ENCODE measurements at regions not wholly inside any gene's neighbourhood (a gene's known extent, or its start where the extent isn't known, plus 50 kb on each side); places are given as distances from the start of the nearest gene placed in this dataset.

- no peak for DNase-seq (ENCODE audit: low read depth in 2 of 3, low spot score in 2 of 3)
Observed at GRCh38 chr11:19482319-19483100, 230.1 kb upstream of the NAV2 start.

DNA sequence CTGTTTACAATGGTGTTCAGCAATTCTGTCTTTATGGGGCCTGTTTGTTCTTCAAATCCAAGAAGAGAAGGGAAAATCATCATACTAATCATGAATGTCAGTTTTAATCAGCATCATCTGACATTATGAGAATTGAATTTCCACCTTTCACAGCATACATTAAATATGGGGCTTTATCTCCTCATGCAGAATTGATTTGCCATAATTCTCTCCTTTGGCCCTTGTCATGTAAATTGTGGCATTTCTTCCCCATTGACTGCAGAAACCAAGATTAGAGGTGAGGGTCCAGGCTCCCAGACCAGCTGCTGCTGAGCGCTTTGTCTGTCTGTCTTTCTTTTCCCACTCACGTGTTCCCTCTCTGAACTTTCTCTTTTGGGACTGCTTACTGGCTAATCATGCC is 232.1 kb upstream of the NAV2 start:
- no peak for DNase-seq (ENCODE audit: low read depth in 2 of 3, low spot score in 2 of 3)

DNA sequence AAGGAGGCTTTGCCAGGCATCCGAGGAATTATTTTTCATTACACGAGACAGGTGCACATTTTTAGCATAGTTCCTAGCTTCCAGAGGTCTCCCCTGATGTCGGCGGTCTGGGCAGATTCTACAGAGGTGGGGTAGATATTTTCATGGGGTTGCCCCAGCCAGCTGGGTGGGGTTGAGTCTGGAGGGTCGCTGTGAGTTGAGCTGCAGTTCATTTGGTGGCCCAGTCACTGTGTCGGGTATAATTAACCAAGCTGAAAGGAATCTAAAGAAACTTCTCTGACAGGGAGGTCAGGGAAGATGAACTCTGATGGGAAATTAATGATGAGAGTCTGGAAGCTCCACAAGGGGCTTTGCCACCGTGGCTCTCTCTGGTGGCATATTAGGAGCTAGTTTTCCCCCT is 233.7 kb upstream of the NAV2 start:
- no peak for DNase-seq (ENCODE audit: low read depth in 2 of 3, low spot score in 2 of 3)

DNA sequence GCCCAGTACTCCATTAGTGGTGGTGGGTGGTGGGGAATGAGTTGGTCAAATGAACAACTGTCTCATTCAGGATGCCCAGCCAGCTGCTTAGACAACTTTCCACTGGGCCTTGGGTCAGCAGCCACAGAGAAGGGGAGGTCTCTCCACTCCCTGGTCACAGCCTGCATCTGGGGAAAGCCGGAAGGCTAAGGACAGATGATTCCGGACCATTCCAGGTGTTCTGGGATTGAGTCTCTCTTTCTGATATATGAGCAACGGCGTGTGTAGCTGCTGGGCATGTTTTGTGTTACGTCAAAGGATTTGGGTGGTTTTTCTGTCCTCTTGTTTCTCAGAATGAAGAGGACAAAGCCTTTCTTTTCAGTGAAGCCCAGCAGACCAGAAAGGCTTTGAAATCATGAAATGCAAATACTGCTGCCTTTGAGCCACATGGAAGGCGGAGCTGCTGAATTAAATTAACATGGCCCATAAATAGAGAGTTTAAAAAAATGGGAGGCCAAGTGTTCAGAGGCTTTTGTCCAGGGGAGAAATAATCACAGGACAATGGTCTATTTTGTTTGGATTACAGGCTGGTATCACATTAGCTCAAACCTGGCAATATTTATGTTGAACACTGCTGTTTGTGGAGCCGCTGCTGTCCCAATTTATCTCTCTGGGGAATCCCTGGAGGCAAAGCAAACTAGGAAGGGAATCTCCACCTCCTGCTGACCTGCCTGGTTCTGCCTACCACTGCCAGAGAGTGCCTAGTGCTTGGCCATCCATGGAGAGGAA is 234.4 kb upstream of the E2F8 start:
- no peak for DNase-seq (ENCODE audit: low read depth in 2 of 3, low spot score in 2 of 3)

DNA sequence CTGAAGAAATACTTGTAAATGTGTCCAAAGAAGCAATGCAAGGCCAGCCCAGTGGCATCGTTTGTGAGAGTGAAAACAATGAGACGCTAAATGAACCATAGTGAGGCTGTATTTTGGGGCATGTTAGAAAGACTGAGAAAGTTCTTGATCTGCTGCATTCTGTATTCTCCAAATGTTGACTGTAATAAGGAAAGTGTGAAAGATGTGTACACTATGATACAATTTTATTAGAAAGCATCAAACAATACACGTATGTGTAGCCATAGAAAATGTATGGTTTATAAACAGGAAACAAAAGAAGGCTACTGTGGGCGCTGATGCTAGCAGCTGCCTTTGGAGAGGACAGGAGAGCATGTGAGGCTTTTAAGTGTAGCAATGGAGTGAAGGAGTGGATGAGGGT is 233.5 kb upstream of the E2F8 start:
- DNase-seq (ENCODE audit: low read depth in 2 of 3, low spot score in 2 of 3): no peak

- DNase-seq (ENCODE audit: low read depth in 2 of 3, low spot score in 2 of 3): no peak
Observed at GRCh38 chr11:19472679-19473078, 231.9 kb upstream of the E2F8 start.

GRCh38 chr11:19467904-19468303 is 227.2 kb upstream of the E2F8 start:
- DNase-seq (ENCODE audit: low read depth in 2 of 3, low spot score in 2 of 3): no peak

DNA sequence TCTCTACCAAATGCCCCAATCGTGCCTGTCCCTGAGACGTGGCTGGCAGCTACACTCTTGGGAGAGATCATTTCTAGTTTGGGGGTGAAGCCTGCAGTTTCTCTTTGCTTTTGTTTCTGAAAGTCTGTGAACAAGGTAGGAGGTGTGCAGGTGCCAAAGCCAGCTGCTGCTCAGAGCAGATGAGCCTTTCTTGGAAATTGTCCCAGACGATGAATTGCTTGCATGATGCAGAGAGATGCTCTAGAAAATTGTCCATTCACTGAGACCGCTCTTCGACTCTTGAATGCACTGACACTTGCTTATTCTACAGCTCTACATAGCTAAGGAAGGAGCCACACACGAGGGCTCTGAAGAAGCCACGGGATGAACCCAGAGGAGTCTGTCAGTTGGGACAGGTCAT is 225.6 kb upstream of the E2F8 start:
- DNase-seq (ENCODE audit: low read depth in 2 of 3, low spot score in 2 of 3): no peak

DNA sequence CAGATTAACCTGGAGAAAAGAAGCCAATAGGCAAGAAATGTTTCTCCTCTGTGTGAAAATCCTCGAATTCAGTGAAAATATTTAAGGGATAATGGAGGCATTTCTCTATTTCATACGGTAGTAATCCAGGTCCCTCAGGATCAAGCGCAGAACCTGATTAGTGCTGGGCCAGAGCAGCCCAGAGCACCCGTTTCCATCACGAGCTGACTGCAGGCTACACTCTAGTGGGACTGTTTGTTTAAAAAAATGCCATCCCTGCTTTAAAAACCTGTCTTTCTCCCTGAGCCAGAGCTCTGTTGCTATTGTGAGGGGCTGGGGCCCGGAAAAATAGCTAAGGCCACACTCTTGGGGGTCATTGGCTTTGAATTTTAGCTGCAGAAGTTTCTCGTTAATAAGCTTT is 223.2 kb upstream of the E2F8 start:
- no peak for DNase-seq (ENCODE audit: low read depth in 2 of 3, low spot score in 2 of 3)

- DNase-seq (ENCODE audit: low read depth in 2 of 3, low spot score in 2 of 3): no peak
Observed at GRCh38 chr11:19460718-19461405, 220.1 kb upstream of the E2F8 start.

DNA sequence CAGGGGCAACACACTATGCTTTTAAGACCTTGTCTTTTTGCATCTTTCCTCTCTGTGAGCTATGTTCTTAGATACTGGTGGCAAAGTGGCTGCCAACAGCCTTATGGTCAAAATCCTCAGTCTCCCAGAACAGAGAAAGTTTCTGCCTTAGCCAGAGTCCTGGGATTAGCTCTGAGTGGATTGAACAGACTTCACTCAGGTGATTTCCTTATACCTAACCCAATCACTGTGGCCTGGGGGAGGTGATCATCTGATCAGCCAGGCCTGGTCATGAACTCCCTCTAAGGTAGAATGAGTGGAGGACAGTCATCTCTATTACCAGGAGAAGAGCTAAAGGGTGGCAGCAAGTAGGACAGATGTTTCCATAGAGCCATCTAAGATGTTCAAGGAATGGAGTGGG is 218.5 kb upstream of the E2F8 start:
- no peak for DNase-seq (ENCODE audit: low read depth in 2 of 3, low spot score in 2 of 3)

DNA sequence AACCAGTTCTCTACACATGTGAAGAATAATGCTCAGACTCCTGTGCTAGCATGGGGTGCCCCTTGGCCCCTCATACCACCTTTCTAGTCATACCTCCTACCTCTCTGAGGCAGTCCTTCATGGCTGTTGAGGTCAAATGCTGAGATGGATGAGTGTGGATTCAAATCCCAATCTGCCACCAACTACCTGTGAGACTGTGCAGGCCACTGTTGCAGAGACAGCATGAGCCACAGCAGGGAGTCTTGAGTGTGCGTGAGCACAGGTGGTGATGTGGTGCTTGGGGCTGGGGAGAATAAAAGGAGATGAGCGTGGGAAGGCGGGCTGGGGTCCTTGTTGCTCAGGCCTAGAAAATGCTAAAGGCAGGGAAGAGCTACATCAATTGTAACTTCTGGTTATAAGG is 218.0 kb upstream of the E2F8 start:
- no peak for DNase-seq (ENCODE audit: low read depth in 2 of 3, low spot score in 2 of 3)

- DNase-seq (ENCODE audit: low read depth in 2 of 3, low spot score in 2 of 3): no peak
Observed at GRCh38 chr11:19458231-19458630, 217.5 kb upstream of the E2F8 start.

DNA sequence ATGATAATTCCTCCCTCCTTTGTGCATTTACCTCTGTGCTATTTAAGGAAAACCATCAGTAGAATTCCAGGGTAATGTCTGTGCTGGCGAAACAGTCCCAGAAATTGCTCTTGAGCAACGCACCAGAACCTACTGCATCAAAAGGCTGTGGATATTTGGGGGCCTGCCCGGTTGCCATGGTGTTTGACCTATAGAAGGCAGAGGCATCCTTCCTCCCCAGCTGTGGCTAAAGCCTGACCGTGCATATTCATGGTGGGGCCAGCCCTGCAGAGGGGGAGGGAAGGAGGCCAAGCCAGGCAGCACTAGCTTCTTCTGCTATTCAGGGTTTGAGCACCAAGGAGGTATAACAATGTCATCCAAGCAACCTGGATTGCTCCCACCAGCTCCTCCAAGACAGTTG is 215.0 kb upstream of the E2F8 start:
- no peak for DNase-seq (ENCODE audit: low read depth in 2 of 3, low spot score in 2 of 3)

DNA sequence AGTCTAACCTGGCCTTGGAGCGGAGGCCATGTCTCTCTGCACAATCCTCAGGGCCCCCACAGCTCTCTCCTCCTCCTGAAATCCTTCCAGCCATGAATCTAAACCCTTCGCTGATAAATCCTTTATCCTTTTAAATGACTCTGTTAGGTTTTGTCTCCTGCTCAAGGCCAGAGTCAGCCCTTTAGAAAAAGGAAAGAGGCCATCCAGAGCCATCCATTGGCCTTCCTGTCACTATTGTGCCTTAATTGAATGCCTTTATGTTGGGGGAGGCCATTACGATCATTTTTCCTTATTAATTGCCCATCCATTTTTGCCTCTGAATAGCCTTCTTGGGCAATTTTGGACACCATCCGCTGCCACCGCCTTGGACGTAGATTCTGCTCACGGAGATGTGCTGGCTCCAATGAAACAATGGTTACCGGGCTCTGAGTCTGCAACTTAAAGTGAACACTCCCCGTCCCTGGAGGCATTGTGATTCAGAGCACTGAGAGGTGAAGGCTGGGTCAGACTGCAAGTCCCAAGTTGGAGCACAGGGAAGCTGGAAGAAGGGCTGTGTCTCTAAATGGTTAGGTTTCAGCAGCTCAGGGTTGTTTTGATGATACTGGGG is 213.0 kb upstream of the E2F8 start:
- no peak for DNase-seq (ENCODE audit: low read depth in 2 of 3, low spot score in 2 of 3)

- DNase-seq (ENCODE audit: low read depth in 2 of 3, low spot score in 2 of 3): no peak
Observed at GRCh38 chr11:19451609-19452008, 210.9 kb upstream of the E2F8 start.

- DNase-seq (ENCODE audit: low read depth in 2 of 3, low spot score in 2 of 3): no peak
Observed at GRCh38 chr11:19450282-19450681, 209.5 kb upstream of the E2F8 start.

DNA sequence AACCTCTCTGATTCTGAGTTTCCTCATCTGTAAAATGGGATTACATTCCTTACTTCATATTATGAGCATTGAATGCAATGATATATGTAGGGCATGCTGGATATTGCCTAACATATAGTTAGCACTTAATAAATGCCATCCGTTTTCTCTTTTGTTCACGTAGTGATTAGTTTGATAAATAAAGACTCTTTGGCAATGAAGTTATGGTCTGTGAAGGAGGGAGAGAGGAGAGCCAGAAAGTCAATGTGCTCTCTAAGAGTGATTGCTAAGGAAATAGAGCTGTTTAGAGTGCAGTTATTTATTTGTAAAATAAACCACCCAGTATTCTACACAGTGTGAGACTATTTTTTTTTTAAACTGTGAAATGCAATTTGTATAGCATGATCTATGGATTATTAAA is 207.9 kb upstream of the E2F8 start:
- DNase-seq (ENCODE audit: low read depth in 2 of 3, low spot score in 2 of 3): no peak

DNA sequence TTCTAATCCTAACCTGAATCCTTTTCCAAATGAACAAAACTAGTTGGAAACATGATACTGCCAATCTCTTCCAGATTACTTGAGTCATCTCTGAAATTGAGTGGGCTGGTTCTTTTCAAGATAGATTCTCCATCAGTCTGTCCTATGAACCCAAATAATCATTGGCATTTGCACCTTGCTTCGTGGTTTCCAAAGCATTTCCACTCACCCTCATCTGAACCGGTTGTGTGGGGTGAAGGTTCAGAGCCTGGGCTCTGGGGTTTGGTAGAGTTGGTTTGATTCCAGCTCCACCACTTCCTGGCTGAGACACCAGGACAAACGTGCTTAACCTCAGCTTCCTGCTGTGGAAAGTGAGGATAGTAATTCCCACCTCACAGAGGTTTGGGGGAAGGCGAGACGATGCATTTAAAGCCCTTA is 206.4 kb upstream of the E2F8 start:
- DNase-seq (ENCODE audit: low read depth in 2 of 3, low spot score in 2 of 3): no peak

GRCh38 chr11:19445771-19446170 is 205.0 kb upstream of the E2F8 start:
- no peak for DNase-seq (ENCODE audit: low read depth in 2 of 3, low spot score in 2 of 3)

DNA sequence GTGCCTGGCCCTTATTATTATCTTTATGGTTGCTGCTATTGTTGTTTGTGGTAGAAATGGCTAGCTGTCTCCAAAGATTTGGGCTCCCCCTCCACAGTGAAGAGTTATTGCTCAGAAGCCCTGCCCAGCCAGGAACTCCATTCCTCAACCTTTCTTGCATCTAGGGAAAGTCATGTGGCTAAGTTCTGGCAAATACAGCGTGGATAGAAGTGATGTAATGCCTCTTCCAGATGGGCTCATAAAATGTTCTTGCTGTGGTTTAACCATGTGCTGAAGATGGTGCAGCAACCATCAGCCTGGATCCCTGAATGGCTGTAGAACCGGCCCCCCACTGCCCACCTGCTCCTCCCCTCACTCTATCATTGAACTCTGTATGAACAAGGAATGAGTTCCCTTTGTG is 203.5 kb upstream of the E2F8 start:
- no peak for DNase-seq (ENCODE audit: low read depth in 2 of 3, low spot score in 2 of 3)
